ENCODE measurements at regions not wholly inside any gene's neighbourhood (a gene's known extent, or its start where the extent isn't known, plus 50 kb on each side); places are given as distances from the start of the nearest gene placed in this dataset.

DNA sequence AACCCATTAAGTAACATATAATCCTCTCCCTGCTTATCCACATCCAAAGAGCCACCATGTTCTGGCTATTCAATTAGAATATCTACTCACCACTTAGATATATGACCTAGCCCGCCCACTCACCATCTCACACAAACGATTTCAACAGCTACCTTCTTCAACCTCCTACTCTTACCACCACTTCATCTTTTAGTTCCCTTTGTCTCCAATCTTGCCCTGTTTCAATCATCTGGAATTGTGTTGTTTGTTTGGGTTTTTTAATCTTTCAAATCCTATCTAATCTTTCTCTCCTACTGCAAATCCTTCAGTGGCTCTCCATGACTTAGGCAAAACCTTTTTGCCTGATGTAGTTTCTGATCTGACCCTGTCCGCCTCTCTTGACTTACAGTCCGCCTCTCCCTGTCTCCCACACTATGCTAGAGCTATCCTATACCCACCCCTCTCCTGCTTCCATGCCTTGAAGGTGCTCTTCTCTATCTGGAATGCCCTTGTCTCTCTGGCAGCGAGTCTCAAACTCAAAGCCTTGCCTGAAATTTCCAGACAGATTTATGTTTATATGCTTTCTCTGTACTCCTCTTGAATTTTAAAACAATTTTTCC, 161.0 kb upstream of the CRY1 start:
- TF ChIP-seq, protein P1, sequence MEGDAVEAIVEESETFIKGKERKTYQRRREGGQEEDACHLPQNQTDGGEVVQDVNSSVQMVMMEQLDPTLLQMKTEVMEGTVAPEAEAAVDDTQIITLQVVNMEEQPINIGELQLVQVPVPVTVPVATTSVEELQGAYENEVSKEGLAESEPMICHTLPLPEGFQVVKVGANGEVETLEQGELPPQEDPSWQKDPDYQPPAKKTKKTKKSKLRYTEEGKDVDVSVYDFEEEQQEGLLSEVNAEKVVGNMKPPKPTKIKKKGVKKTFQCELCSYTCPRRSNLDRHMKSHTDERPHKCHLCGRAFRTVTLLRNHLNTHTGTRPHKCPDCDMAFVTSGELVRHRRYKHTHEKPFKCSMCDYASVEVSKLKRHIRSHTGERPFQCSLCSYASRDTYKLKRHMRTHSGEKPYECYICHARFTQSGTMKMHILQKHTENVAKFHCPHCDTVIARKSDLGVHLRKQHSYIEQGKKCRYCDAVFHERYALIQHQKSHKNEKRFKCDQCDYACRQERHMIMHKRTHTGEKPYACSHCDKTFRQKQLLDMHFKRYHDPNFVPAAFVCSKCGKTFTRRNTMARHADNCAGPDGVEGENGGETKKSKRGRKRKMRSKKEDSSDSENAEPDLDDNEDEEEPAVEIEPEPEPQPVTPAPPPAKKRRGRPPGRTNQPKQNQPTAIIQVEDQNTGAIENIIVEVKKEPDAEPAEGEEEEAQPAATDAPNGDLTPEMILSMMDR (IDR thresholded peaks at IDR 0.05; ENCODE audit: low read depth, low read length) = no peak
- no peak for DNase-seq (ENCODE audit: low read depth, low spot score)
- in situ Hi-C loops (cut with HindIII; ENCODE audit: low sequenced_read_pairs) = no loop called here
- H3K4me3 ChIP-seq (ENCODE audit: low read depth, low read length) = no peak overlapping the region

DNA sequence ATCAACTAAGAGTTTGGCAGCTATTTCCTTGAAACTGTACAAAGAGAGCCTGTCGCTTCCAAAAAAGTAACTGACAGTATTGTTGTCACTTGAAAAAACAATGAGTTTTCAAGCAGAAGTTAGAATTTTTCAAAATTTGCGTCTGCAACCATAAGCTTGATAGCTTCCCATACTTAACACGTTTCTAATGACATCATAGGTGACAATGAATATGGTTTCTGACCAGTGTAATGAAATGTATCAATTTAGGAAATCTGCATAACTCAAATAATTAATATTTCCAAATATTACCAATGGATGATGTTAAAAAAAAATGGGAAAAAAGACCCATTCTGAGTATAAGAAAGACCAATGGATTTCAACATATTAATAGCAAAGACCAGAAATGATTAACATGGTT, 165.4 kb upstream of the CRY1 start:
- in situ Hi-C loops (cut with HindIII; ENCODE audit: low sequenced_read_pairs) = no loop called here
- no peak overlapping the region for H3K4me3 ChIP-seq (ENCODE audit: low read depth, low read length)
- no peak for DNase-seq (ENCODE audit: low read depth, low spot score)
- TF ChIP-seq, protein P1 (IDR thresholded peaks at IDR 0.05; ENCODE audit: low read depth, low read length) = no peak

DNA sequence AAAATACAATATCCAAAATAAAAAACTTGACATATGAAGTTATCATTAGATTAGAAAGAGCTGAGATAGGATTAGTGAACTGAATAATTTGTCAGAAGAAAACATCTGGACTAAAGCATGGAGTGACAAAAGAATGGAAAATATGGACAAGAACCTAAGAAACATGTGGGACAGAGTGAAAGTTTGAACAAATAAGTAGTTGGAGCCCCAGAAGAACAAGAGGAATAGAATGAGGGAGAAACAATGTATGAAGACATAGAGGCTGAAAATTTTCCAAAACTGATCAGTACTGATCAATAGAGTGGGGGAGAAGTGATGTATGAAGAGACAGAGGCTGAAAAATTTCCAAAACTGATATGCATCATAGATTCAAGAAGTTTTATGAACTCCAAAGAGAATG, 170.6 kb upstream of the CRY1 start:
- no peak for DNase-seq (ENCODE audit: low read depth, low spot score)
- no peak overlapping the region for H3K4me3 ChIP-seq (ENCODE audit: low read depth, low read length)
- TF ChIP-seq, protein P1 (IDR thresholded peaks at IDR 0.05; ENCODE audit: low read depth, low read length) = no peak
- in situ Hi-C loops (cut with HindIII; ENCODE audit: low sequenced_read_pairs) = no loop called here

DNA sequence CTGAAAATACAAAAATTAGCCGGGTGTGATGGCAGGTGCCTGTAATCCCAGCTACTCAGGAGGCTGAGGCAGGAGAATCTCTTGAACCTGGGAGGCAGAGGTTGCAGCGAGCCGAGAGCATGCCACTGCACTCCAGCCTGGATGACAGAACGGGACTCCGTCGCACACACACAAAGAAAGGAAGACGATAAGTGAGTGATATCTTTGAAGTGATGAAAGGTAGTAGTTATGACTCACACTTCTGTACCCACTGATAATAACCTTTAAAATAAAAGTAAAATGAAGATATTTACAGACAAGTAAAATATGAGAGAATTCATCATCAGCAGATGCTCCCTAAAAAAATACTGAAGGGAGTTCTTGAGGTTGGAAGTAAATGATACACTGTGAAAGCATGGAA, 171.3 kb upstream of the CRY1 start:
- in situ Hi-C loops (cut with HindIII; ENCODE audit: low sequenced_read_pairs) = no loop called here
- no peak for DNase-seq (ENCODE audit: low read depth, low spot score)
- H3K4me3 ChIP-seq (ENCODE audit: low read depth, low read length) = no peak overlapping the region
- TF ChIP-seq, protein P1 (IDR thresholded peaks at IDR 0.05; ENCODE audit: low read depth, low read length) = no peak

DNA sequence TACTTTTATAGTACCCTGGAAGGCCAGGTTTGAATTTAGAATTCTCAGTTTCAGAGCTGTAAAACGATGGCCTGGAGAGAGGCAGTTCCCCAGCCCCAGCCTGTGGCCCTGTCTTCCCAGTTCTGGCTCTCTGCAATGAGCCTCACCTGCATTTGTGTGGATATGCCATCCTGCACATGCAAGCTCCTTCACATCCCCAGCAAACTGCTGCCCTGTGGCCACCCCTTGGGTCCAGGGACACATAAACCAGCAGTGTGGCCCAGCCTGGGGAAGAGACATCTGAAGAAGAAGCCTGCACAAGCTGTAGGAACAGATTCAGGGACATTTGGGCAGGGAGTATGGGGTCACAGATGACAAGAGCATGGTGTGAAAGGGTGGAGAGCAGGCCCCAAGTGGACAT, 174.3 kb upstream of the CRY1 start:
- TF ChIP-seq, protein P1 (IDR thresholded peaks at IDR 0.05; ENCODE audit: low read depth, low read length) = no peak
- DNase-seq (ENCODE audit: low read depth, low spot score) = no peak
- no peak overlapping the region for H3K4me3 ChIP-seq (ENCODE audit: low read depth, low read length)
- in situ Hi-C loops (cut with HindIII; ENCODE audit: low sequenced_read_pairs) = no loop called here

DNA sequence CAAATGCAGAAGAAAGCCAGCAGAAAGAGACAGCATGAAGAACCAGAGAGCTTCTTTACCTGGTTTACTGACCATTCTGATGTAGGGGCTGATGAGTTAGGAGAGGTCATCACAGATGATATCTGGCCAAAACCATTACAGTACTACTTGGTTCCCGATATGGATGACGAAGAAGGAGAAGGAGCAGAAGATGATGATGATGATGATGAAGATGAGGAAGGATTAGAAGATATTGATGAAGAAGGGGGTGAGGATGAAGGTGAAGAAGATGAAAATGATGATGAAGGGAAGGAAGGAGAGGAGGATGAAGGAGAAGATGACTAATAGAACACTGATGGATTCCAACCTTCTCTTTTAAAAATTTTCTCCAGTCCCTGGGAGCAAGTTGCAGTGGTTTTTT, 178.2 kb upstream of the CRY1 start:
- in situ Hi-C loops (cut with HindIII; ENCODE audit: low sequenced_read_pairs) = no loop called here
- TF ChIP-seq, protein P1 (IDR thresholded peaks at IDR 0.05; ENCODE audit: low read depth, low read length) = no peak
- no peak overlapping the region for H3K4me3 ChIP-seq (ENCODE audit: low read depth, low read length)
- no peak for DNase-seq (ENCODE audit: low read depth, low spot score)

DNA sequence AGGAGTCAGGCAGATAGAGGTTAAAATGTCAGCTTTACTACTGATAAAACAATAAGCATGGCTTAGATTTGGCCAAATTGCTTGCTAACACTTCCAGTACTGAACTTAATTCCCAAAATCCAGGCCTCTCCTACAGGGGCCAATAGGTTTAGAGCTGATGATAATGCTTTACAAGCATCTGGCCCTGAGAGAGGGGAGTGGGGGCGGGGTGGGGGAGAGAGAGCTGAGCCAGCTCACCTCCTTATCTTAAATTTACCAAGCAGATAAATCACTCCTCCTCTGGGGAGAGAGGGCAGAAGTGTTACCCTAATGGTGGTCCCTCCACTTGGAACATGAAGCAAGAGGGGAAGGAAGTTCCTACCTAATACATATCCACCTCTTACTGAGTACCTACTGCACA, 182.2 kb upstream of the CRY1 start:
- TF ChIP-seq, protein P1 (IDR thresholded peaks at IDR 0.05; ENCODE audit: low read depth, low read length) = no peak
- in situ Hi-C loops (cut with HindIII; ENCODE audit: low sequenced_read_pairs) = no loop called here
- no peak for DNase-seq (ENCODE audit: low read depth, low spot score)
- H3K4me3 ChIP-seq (ENCODE audit: low read depth, low read length) = no peak overlapping the region

Measured in astrocyte of the spinal cord (primary cell).